ENCODE measurements at regions not wholly inside any gene's neighbourhood (a gene's known extent, or its start where the extent isn't known, plus 50 kb on each side); places are given as distances from the start of the nearest gene placed in this dataset.

DNA sequence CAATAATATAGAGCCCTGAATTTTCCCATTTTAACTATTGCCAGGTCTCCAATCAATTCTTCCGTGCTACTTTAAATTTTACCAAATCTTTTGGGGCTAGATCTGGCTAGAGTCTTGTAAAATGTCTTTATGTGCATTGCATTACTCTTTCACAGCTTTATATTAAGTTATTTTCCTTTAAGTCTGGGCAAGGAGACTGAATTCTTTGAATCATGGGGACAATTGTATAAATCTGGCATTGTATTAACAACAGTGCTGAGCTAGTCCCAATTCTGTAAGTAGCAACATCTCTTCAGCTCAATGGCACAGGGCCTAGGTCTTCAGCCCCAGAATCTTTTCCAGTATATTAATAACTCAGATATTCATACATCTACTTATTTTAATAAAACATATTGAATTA is 1080.4 kb upstream of the INTU start:
- H3K27ac Mint-ChIP-seq, result peak overlapping the region in 1 of 6 donors; percentile 49

DNA sequence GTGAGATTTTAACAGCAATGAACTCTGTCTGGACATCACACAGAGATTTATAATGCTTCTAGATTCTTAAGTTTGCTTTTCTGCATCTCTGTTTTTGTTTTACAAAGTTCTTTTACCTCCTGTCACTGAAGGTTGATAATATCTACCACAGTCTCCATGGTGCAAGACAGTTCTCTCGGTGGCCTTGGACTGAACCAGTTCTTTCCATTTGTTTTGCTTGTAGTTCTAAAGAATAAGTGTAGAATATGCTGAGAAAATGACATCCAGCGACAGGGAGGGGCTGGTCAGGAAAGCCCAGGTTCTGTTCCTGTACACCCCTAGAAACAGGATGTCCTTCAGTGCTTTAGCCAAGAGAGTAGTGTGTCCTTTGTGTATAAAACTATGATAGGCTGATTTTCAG is 1079.5 kb upstream of the INTU start:
- Mint-ChIP-seq H3K4me3 (no peak overlapping the region), H3K4me1 (no peaks in the 10 kb centered on the region), H3K27ac (no peak overlapping the region), H3K9me3 (peaks cover 0 to 14% (median 9%) of the 10 kb centered on the region in 7 donors), H3K27me3 (no peaks in the 10 kb centered on the region), H3K36me3 (no peaks in the 10 kb centered on the region)
- no peak for ATAC-seq (ENCODE audit: low read depth in 2 of 2)
- DNase-seq, result no peak

More for the DNA sequence above, 1080.4 kb upstream of the INTU start:
- peaks cover 0 to 14% (median 9%) of the 10 kb centered on the region in 7 donors for H3K9me3 Mint-ChIP-seq
- no peaks in the 10 kb centered on the region for H3K36me3 Mint-ChIP-seq
- H3K4me1 Mint-ChIP-seq, result no peaks in the 10 kb centered on the region
- no peak for DNase-seq
- H3K4me3 Mint-ChIP-seq, result no peak overlapping the region
- no peak for ATAC-seq (ENCODE audit: low read depth in 2 of 2)
- H3K27me3 Mint-ChIP-seq, result no peaks in the 10 kb centered on the region

DNA sequence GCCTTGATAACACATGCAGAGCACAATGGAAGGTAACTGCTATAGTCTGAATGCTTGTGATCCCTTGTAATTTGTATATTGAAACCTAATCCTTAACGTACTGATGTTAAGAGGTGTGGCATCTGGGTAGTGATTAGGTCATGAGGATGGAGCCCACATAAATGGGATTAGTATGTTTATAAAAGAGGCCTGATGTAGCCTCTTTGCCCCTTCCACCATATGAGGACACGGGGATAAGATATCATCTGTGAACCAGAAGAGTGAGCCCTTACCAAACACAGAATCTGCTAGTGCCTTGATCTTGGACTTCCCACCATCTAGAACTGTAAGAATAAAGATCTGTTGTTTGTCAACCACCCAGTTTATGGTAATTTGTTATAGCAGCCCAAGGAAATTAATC is 1074.2 kb upstream of the INTU start:
- Mint-ChIP-seq H3K4me1 (no peaks in the 10 kb centered on the region), H3K27me3 (no peaks in the 10 kb centered on the region), H3K4me3 (no peak overlapping the region), H3K9me3 (peaks cover 2 to 17% (median 12%) of the 10 kb centered on the region in 7 donors), H3K36me3 (no peaks in the 10 kb centered on the region), H3K27ac (no peak overlapping the region)
- DNase-seq, result no peak
- ATAC-seq (ENCODE audit: low read depth in 2 of 2), result no peak

DNA sequence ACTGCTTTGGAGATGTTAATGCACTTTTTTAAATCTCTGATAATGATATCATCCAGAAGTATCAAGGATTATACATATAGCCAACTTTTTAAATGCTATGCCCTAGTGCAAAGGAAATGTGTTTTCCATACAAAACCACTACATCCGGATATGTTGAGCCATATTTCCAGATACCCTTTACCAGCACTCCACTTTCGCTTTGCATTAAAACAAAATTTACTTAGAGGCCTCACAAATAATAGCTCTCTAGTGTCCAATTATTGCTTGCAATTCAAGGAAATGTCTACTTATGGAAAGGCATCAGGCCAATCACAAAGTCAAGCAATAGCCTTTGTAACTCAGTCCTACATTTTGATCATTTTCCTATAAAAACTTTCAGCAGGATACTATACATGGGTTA is 1072.8 kb upstream of the INTU start:
- H3K9me3 Mint-ChIP-seq, result peaks cover 2 to 20% (median 6%) of the 10 kb centered on the region in 7 donors
- H3K27me3 Mint-ChIP-seq, result no peaks in the 10 kb centered on the region
- no peak for ATAC-seq (ENCODE audit: low read depth in 2 of 2)

DNA sequence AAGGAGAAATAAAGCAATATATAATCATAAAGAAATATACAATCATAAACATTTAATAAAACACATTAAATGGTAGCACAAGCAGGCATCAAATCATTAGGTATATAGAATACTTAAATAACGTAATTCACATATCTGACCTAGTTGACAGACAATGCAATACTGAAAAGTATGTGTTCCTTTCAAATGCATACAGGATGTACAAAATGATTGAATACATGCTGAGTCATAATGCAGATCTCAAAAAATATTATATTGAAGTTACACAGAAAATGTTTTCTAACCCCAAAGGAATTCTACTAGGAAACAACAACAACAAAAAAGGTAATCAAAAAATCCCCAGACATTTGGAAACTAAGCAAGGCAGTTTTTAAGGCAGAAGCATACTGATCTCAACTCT is 1072.0 kb upstream of the INTU start:
- ATAC-seq (ENCODE audit: low read depth in 2 of 2), result no peak
- peaks cover 2 to 17% (median 7%) of the 10 kb centered on the region in 7 donors for H3K9me3 Mint-ChIP-seq
- H3K27me3 Mint-ChIP-seq, result no peaks in the 10 kb centered on the region
- no peak overlapping the region for H3K27ac Mint-ChIP-seq
- no peaks in the 10 kb centered on the region for H3K36me3 Mint-ChIP-seq
- no peak for DNase-seq
- H3K4me3 Mint-ChIP-seq, result no peak overlapping the region
- no peaks in the 10 kb centered on the region for H3K4me1 Mint-ChIP-seq

More for the DNA sequence above, 1072.8 kb upstream of the INTU start:
- Mint-ChIP-seq H3K4me1 (no peaks in the 10 kb centered on the region), H3K36me3 (no peaks in the 10 kb centered on the region), H3K4me3 (no peak overlapping the region), H3K27ac (no peak overlapping the region)
- DNase-seq, result no peak

DNA sequence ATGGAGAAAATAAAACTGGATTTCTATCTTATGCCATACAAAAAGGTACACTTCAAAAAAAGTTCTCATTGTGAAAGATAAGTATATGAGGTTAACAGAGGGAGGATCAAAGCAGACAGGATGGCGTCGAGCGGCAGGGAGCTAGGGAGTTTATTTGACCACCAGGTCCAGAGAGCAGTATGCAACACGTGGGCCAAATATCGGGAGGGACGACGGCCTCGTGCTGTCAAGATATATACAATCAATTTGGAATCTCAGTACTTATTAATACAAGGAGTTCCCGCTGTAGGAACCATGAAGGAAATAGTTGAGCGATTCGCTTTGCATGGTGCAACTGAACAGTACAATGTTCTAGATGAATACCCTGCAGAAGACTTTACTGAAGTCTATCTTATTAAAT is 1069.4 kb upstream of the INTU start:
- Mint-ChIP-seq H3K9me3 (peaks cover 0 to 11% (median 4%) of the 10 kb centered on the region in 7 donors), H3K4me3 (no peak overlapping the region), H3K36me3 (no peaks in the 10 kb centered on the region), H3K4me1 (no peaks in the 10 kb centered on the region), H3K27me3 (no peaks in the 10 kb centered on the region), H3K27ac (no peak overlapping the region)
- ATAC-seq (ENCODE audit: low read depth in 2 of 2), result no peak
- no peak for DNase-seq

DNA sequence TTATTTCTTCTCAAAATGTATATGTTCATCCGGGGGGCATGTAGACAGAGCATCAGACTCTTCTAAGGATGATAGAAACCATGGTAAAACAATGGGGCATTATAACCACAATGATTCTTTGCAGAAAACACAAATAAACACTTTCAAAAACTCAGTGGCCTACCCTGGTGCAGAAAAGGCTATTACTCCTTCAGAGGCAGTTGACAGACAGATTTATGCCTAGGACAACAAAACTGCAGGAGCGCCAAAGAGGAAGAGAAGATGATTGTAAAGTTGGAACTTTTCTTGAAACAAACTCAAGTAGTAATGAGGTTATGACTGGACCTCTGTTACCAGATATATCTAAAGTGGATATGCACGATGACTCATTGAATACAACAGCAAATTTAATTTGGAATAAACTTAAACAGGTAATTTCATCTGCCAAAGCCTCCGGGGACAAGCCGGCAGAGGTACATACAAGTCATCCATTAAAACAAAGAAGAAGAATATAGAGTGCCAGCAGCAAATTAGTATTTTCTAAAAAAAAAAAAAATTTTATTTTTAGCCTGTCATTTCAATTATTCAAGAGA is 1068.4 kb upstream of the INTU start:
- H3K4me1 Mint-ChIP-seq, result no peaks in the 10 kb centered on the region
- H3K27me3 Mint-ChIP-seq, result no peaks in the 10 kb centered on the region
- ATAC-seq (ENCODE audit: low read depth in 2 of 2), result no peak
- no peak overlapping the region for H3K4me3 Mint-ChIP-seq
- no peak overlapping the region for H3K27ac Mint-ChIP-seq
- peaks cover 0 to 11% (median 7%) of the 10 kb centered on the region in 7 donors for H3K9me3 Mint-ChIP-seq
- no peaks in the 10 kb centered on the region for H3K36me3 Mint-ChIP-seq
- DNase-seq, result no peak

DNA sequence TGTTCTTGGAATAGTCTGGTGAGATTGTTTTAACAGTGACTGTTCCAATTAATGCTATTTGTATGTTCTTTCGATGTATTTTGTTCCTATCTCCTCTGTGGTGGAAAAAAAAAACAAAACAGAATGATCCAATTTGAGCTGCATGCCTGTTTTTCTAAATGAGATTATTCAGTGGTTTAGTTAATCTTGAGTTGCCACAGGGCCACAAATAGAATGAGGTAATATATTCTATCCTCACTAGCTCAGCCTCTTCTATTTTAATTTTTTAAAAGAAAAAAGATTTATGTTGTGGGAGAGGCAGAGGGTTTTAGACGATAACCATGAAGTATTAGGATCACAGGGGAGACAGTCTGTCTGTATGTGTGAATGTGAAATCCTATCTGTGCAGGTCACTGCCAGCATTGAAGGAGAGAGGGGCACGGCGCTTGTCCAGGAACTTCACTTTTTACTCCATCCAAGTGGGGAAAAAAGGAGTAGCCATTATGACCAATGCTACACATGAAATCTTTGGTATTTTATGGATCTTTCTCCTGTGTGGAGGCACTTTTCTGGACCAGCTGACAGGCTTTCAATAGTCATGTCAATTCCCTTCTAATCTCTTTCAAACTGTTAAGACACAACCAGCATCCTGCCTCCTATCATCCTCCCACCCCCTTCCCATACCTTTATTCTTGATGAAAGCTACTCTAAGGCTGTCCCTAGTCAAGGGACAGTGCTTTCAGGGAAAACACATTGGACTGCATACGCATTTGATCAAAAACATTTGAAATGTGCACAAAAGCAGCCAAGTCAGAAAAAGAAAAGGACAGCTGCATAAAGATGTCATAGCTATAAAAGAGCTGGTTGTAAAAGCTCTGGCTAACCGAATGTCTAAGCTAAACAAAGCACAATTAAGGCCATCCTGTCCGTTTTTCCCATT is 1063.8 kb upstream of the INTU start:
- H3K9me3 Mint-ChIP-seq, result peaks cover 0 to 5% (median 3%) of the 10 kb centered on the region in 7 donors
- no peaks in the 10 kb centered on the region for H3K27me3 Mint-ChIP-seq
- no peak overlapping the region for H3K4me3 Mint-ChIP-seq
- DNase-seq (no peak), ATAC-seq (ENCODE audit: low read depth in 2 of 2) (no peak)
- no peaks in the 10 kb centered on the region for H3K4me1 Mint-ChIP-seq
- no peaks in the 10 kb centered on the region for H3K36me3 Mint-ChIP-seq
- peak overlapping the region in 1 of 6 donors; percentile 10 for H3K27ac Mint-ChIP-seq

DNA sequence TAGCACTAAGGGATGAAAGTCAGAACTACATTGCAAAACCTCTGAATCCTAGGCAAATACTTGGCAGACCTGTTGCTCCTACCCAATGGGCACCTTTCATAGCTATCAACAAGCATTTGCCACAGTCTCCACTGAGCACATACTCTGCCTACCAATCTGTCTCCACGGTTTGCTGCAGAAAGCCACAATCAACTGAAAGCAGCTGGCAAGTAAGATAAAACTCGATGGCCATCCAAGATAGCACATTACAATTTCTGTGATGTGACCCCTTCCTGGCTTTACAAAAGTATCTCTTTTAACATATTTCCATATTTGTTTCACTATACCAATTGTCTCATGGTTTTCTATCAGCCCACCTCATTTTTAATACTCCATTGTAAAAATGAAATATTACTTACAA is 1060.5 kb upstream of the INTU start:
- Mint-ChIP-seq H3K27me3 (no peaks in the 10 kb centered on the region), H3K36me3 (no peaks in the 10 kb centered on the region), H3K4me1 (no peaks in the 10 kb centered on the region), H3K4me3 (no peak overlapping the region), H3K9me3 (peaks cover 0 to 4% (median 0%) of the 10 kb centered on the region in 7 donors), H3K27ac (no peak overlapping the region)
- no peak for DNase-seq
- no peak for ATAC-seq (ENCODE audit: low read depth in 2 of 2)

DNA sequence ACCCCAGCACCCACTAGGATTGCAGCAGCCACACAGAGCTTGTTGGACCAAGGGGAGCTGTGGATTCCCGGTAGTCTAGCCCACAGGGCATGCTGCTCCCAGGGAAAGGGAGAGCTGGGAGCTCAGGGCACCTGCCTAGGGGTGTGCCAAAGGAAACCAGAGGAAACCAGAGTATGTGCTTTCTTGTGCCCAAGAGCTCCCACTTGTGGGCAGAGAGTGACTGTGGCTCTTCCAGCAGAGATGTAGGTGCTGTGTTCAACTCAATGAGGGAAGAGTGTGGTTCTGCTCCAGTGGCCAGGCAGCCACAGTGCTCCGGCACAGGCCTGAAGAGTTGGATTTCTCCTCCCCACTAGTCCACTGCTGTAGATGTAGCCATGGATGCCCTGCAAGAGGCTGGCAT is 1050.0 kb upstream of the INTU start:
- H3K36me3 Mint-ChIP-seq, result no peaks in the 10 kb centered on the region
- H3K27me3 Mint-ChIP-seq, result no peaks in the 10 kb centered on the region
- H3K9me3 Mint-ChIP-seq, result peaks cover 3 to 22% (median 8%) of the 10 kb centered on the region in 7 donors
- H3K27ac Mint-ChIP-seq, result no peak overlapping the region
- DNase-seq, result no peak
- no peak overlapping the region for H3K4me3 Mint-ChIP-seq
- no peaks in the 10 kb centered on the region for H3K4me1 Mint-ChIP-seq
- ATAC-seq (ENCODE audit: low read depth in 2 of 2), result no peak

DNA sequence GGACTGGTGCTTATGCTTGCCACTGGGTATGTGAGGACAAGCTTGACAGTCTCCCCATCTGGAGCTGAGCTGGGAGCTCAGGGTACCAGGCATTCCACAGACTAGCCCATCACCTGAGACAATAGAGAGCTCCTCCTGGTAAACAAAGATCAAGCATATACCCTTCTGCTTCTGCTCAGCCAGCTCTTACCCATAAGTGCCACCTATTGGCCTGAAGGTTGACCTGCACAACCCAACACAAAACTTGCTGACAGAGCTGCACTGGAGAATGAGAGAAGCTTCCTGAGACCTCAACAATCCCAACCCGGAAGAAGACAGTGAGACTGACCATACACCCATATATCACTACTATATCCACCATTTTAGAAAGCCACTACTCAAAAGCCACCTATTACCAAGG is 1049.2 kb upstream of the INTU start:
- no peak overlapping the region for H3K27ac Mint-ChIP-seq
- H3K27me3 Mint-ChIP-seq, result no peaks in the 10 kb centered on the region
- H3K36me3 Mint-ChIP-seq, result no peaks in the 10 kb centered on the region
- peaks cover 3 to 24% (median 8%) of the 10 kb centered on the region in 7 donors for H3K9me3 Mint-ChIP-seq
- ATAC-seq (ENCODE audit: low read depth in 2 of 2) (no peak), DNase-seq (no peak)
- H3K4me1 Mint-ChIP-seq, result no peaks in the 10 kb centered on the region
- H3K4me3 Mint-ChIP-seq, result no peak overlapping the region

DNA sequence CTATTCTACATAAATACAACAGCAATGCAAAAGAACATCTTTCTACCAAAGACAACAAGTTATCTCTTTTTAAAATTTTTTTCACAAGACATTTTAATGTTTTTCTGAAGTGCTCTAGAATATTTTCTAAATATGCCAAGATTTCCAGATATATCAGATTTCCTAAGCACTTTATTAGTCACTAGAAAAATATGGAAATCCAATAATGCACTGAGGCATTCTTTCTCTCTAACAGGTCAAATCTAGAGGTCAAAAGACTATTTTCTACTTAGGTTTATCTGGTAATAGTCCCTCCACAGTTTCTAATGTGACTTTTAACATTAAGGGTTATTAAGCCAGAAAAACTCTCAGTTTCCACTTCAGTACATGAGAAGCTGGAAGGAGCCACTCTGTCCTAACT is 1041.2 kb upstream of the INTU start:
- ATAC-seq (ENCODE audit: low read depth in 2 of 2), result no peak
- H3K27ac Mint-ChIP-seq, result no peak overlapping the region
- no peaks in the 10 kb centered on the region for H3K27me3 Mint-ChIP-seq
- peaks cover 0 to 30% (median 4%) of the 10 kb centered on the region in 7 donors for H3K9me3 Mint-ChIP-seq
- no peaks in the 10 kb centered on the region for H3K36me3 Mint-ChIP-seq
- H3K4me1 Mint-ChIP-seq, result no peaks in the 10 kb centered on the region
- H3K4me3 Mint-ChIP-seq, result no peak overlapping the region
- DNase-seq, result no peak

DNA sequence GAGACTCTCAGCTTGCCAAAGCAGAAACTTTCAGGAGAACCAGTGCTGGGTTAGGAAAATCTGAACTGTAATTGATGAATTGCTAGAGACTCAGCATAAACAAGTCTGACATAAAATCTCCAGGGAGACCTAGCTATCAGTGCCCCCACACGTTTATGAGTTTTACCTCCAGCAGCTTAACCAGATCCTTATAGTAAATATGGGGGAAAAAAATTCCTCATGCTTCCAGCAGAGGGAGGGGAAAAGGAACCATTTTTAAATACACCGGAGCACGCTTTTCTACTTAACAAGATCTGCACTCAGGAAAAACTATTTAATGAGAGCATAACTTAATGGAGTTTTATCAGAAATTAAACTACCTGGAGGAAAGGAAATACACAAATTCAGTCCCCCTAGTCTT is 1040.7 kb upstream of the INTU start:
- Mint-ChIP-seq H3K36me3 (no peaks in the 10 kb centered on the region), H3K27me3 (no peaks in the 10 kb centered on the region), H3K4me3 (no peak overlapping the region), H3K9me3 (peaks cover 0 to 26% (median 4%) of the 10 kb centered on the region in 7 donors), H3K4me1 (no peaks in the 10 kb centered on the region), H3K27ac (no peak overlapping the region)
- no peak for ATAC-seq (ENCODE audit: low read depth in 2 of 2)
- no peak for DNase-seq

DNA sequence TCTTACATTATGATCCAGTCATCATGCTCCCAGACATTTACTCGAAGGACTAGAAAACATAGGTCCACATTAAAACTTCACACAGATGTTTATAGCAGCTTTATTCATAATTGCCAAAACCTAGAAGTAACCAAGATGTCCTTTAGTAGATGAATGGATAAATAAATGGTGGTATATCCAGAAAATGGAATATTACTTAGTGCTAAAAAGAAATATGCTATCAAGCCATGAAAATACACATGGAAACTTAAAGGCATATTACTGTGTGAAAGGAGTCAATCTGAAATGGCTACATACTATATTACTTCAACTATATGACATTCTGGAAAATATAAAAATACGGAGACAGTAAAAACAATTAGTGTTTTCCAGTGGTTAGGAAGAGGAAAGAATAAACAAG is 1039.1 kb upstream of the INTU start:
- ATAC-seq (ENCODE audit: low read depth in 2 of 2), result no peak
- Mint-ChIP-seq H3K27me3 (no peaks in the 10 kb centered on the region), H3K4me1 (no peaks in the 10 kb centered on the region), H3K27ac (no peak overlapping the region), H3K4me3 (no peak overlapping the region), H3K9me3 (peaks cover 0 to 19% (median 4%) of the 10 kb centered on the region in 7 donors), H3K36me3 (no peaks in the 10 kb centered on the region)
- no peak for DNase-seq
